Neural progenitor cell (in vitro differentiated cells): ENCODE measurements at regions not wholly inside any gene's neighbourhood (a gene's known extent, or its start where the extent isn't known, plus 50 kb on each side); places are given as distances from the start of the nearest gene placed in this dataset.

Experiments
- CTCF ChIP-seq: fragments of 200-600 bp; sonication (generic); IDR thresholded peaks from 2 replicates; pipeline ENCODE4 v1.5.1; 2017; ENCODE audit warnings: antibody characterized with exemption, mild to moderate bottlenecking
- EZH2 ChIP-seq: fragments of 200-600 bp; sonication (generic); IDR thresholded peaks from 2 replicates; pipeline ENCODE4 v1.6.1; 2017; ENCODE audit warnings: antibody characterized with exemption, mild to moderate bottlenecking, moderate library complexity

- no peak for TF ChIP-seq CTCF
- TF ChIP-seq EZH2 = no peak
Observed at GRCh38 chr3:68662176-68662575, 270.2 kb downstream of the TAFA4 start.
